H1 (cell line): ENCODE measurements at regions not wholly inside any gene's neighbourhood (a gene's known extent, or its start where the extent isn't known, plus 50 kb on each side); places are given as distances from the start of the nearest gene placed in this dataset.

ENCODE experiments used
- CBX5 ChIP-seq: fragments of 300-800, 300-1000 bp; sonication (generic); IDR thresholded peaks from 2 replicates; pipeline ENCODE4 v1.7.1; 2016; ENCODE audit warnings: antibody characterized with exemption, low read length, low read depth
- MAX ChIP-seq: IDR thresholded peaks from 2 replicates; pipeline ENCODE4 v1.6.1; 2012; ENCODE audit warnings: inconsistent platforms
- POLR2AphosphoS5 ChIP-seq: IDR thresholded peaks from 2 replicates; pipeline ENCODE4 v1.6.1; 2011; ENCODE audit warnings: low read depth, low read length
- POU5F1 ChIP-seq: IDR thresholded peaks from 2 replicates; pipeline ENCODE4 v1.6.1; 2011; ENCODE audit warnings: low read depth, mild to moderate bottlenecking, low read length, moderate library complexity
- YY1 ChIP-seq: IDR thresholded peaks from 2 replicates; pipeline ENCODE4 v1.6.1; 2011; ENCODE audit warnings: low read depth, mild to moderate bottlenecking, low read length
- TF ChIP-seq, protein P1 (sequence below), 3 experiments: IDR thresholded peaks; 1 replicate in 2 of 3; 2 replicates in 1 of 3; pipeline versions ENCODE4 v1.5.1 to v1.6.1; 2011; ENCODE audit warnings: low read length in 3 of 3, mild to moderate bottlenecking in 3 of 3, inconsistent platforms in 2 of 3, low read depth in 1 of 3, moderate library complexity in 1 of 3; ENCODE audit not compliant: insufficient read depth in 1 of 3; ENCODE audit errors: control extremely low read depth in 1 of 3

DNA sequence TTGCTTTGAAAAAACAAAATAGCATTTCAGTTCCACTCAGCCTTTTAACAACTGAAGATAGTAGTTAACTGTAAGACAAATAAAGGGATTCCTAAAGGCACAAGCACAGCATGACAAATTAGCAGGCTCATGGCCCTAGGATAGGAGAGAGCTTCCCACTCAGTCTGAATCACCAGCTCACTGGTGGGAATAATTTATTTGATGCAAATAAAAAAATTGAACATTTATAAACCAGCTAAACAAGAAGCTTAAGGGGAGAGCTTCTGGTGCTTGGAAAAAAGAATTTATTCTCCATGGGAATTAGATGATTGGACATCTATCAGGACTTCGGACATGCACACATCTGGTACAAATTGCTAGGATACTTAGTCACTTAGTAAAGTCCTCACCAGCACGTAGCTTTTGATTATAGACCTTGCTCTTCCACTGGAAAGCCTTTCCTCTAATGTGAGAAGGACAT, 294.1 kb upstream of the TNC start:
- TF ChIP-seq, protein P1, sequence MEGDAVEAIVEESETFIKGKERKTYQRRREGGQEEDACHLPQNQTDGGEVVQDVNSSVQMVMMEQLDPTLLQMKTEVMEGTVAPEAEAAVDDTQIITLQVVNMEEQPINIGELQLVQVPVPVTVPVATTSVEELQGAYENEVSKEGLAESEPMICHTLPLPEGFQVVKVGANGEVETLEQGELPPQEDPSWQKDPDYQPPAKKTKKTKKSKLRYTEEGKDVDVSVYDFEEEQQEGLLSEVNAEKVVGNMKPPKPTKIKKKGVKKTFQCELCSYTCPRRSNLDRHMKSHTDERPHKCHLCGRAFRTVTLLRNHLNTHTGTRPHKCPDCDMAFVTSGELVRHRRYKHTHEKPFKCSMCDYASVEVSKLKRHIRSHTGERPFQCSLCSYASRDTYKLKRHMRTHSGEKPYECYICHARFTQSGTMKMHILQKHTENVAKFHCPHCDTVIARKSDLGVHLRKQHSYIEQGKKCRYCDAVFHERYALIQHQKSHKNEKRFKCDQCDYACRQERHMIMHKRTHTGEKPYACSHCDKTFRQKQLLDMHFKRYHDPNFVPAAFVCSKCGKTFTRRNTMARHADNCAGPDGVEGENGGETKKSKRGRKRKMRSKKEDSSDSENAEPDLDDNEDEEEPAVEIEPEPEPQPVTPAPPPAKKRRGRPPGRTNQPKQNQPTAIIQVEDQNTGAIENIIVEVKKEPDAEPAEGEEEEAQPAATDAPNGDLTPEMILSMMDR (IDR thresholded peaks at IDR 0.05; ENCODE audit: control extremely low read depth in 1 of 3, insufficient read depth in 1 of 3, low read depth in 1 of 3, low read length in 3 of 3): no peak
- TF ChIP-seq MAX: no peak
- TF ChIP-seq YY1: no peak
- TF ChIP-seq CBX5: no peak
- no peak for TF ChIP-seq POU5F1
- no peak for TF ChIP-seq POLR2AphosphoS5
